ENCODE measurements at regions not wholly inside any gene's neighbourhood (a gene's known extent, or its start where the extent isn't known, plus 50 kb on each side); places are given as distances from the start of the nearest gene placed in this dataset.

DNA sequence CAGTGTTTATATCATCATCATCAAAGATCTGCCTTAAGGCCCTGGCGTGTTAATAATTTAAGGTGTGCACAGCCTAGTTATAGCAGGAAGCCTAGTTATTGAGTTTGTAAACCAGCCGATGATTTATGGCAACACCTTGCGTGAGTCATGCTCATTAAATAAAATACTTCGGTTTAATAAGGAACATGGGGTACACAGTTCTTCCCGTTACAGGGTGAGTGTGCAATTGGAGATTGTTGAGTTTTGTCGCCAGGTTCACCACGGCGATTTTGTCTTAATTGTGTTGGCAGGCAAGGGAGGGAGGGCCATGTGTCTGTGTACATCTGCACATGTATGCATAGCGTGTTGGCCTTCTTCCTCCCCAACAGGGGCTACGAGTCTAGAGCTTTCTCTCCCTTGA lies 104.0 kb downstream of the TFAP2A start:
- H3K4me1 ChIP-seq (ENCODE audit: control insufficient read depth, insufficient read depth, low read length) = peaks cover 47% of the 10 kb centered on the region
- POLR2A ChIA-PET = no interaction called here
- H3K27ac ChIP-seq (ENCODE audit: low read length) = peak overlapping the region; percentile 68
- TF ChIP-seq TCF7L2 (IDR thresholded peaks at IDR 0.05; ENCODE audit: low read depth, low read length) = peak; percentile 84
- peak; percentile 46; the same call in 1 of the 2 replicates for TF ChIP-seq POLR2AphosphoS5 (IDR thresholded peaks at IDR 0.05; ENCODE audit: low read depth, low read length)
- TF ChIP-seq SIN3A (IDR thresholded peaks at IDR 0.05; ENCODE audit: borderline replicate concordance, insufficient read depth, low read depth, low read length) = no peak
- TF ChIP-seq, protein P1, sequence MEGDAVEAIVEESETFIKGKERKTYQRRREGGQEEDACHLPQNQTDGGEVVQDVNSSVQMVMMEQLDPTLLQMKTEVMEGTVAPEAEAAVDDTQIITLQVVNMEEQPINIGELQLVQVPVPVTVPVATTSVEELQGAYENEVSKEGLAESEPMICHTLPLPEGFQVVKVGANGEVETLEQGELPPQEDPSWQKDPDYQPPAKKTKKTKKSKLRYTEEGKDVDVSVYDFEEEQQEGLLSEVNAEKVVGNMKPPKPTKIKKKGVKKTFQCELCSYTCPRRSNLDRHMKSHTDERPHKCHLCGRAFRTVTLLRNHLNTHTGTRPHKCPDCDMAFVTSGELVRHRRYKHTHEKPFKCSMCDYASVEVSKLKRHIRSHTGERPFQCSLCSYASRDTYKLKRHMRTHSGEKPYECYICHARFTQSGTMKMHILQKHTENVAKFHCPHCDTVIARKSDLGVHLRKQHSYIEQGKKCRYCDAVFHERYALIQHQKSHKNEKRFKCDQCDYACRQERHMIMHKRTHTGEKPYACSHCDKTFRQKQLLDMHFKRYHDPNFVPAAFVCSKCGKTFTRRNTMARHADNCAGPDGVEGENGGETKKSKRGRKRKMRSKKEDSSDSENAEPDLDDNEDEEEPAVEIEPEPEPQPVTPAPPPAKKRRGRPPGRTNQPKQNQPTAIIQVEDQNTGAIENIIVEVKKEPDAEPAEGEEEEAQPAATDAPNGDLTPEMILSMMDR (IDR thresholded peaks at IDR 0.05) = no peak
- TF ChIP-seq REST (IDR thresholded peaks at IDR 0.05; ENCODE audit: insufficient read depth in 1 of 2, low read depth in 2 of 2, low read length in 1 of 2) = no peak
- in situ Hi-C loops (cut with HindIII; ENCODE audit: low pct_unique_long_range_greater_than_20kb, low sequenced_read_pairs) = no loop called here
- H3K4me3 ChIP-seq (ENCODE audit: low read depth in 2 of 2, low read length in 2 of 2) = peak overlapping the region in 1 of 2 experiments; percentile 22; a peak in 2 of 4 replicates
- BruUV-seq (replicated peaks) = no TSS peak
- CTCF ChIA-PET = no interaction called here
- H3K9me3 ChIP-seq (ENCODE audit: control insufficient read depth, insufficient read depth, low read depth, low read length) = no peaks in the 10 kb centered on the region
- H3K27me3 ChIP-seq (ENCODE audit: control insufficient read depth, insufficient read depth, low read length) = no peaks in the 10 kb centered on the region
- no peaks in the 10 kb centered on the region for H3K36me3 ChIP-seq (ENCODE audit: control insufficient read depth, insufficient read depth, low read length)
- intact Hi-C loops (cut with micrococcal nuclease; ENCODE audit: unreplicated experiment) = no loop called here
- DNase-seq (ENCODE audit: low read depth, low spot score) (no peak), ATAC-seq (peak; percentile 54)

DNA sequence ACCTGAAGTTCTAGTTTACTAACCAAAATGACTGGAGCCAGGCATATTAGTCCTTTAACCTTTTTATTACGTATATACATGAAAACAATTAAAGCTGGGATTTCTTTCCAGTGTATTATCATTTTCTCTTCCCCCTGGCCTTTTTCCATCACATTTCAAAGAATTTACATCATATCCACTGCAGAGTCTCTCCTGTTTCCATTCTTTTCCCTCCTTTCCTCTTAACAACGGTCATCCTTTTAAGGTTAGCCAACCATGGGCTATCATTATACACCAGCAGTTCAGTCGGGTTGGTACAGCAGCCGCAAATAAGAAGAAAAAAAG lies 104.6 kb downstream of the TFAP2A start:
- peak overlapping the region in 1 of 2 experiments; percentile 22; a peak in 1 of 4 replicates for H3K4me3 ChIP-seq (ENCODE audit: low read depth in 2 of 2, low read length in 2 of 2)
- H3K27me3 ChIP-seq (ENCODE audit: control insufficient read depth, insufficient read depth, low read length) = no peaks in the 10 kb centered on the region
- ChIA-PET POLR2A (no interaction called here), CTCF (no interaction called here)
- ATAC-seq = no peak
- in situ Hi-C loops (cut with HindIII; ENCODE audit: low pct_unique_long_range_greater_than_20kb, low sequenced_read_pairs) = no loop called here
- intact Hi-C loops (cut with micrococcal nuclease; ENCODE audit: unreplicated experiment) = no loop called here
- peak overlapping the region; percentile 68 for H3K27ac ChIP-seq (ENCODE audit: low read length)
- H3K4me1 ChIP-seq (ENCODE audit: control insufficient read depth, insufficient read depth, low read length) = peaks cover 45% of the 10 kb centered on the region
- H3K9me3 ChIP-seq (ENCODE audit: control insufficient read depth, insufficient read depth, low read depth, low read length) = no peaks in the 10 kb centered on the region
- H3K36me3 ChIP-seq (ENCODE audit: control insufficient read depth, insufficient read depth, low read length) = no peaks in the 10 kb centered on the region
- DNase-seq (ENCODE audit: low read depth, low spot score) = no peak
- TF ChIP-seq SIN3A (IDR thresholded peaks at IDR 0.05; ENCODE audit: borderline replicate concordance, insufficient read depth, low read depth, low read length) (no peak), TCF7L2 (IDR thresholded peaks at IDR 0.05; ENCODE audit: low read depth, low read length) (no peak), REST (IDR thresholded peaks at IDR 0.05; ENCODE audit: insufficient read depth in 1 of 2, low read depth in 2 of 2, low read length in 1 of 2) (no peak), POLR2AphosphoS5 (IDR thresholded peaks at IDR 0.05; ENCODE audit: low read depth, low read length) (no peak)
- TF ChIP-seq, protein P1 (IDR thresholded peaks at IDR 0.05) = no peak
- no TSS peak for BruUV-seq (replicated peaks)

Data from Panc1 (cell line).